DOHH2 (cell line): ENCODE measurements at regions not wholly inside any gene's neighbourhood (a gene's known extent, or its start where the extent isn't known, plus 50 kb on each side); places are given as distances from the start of the nearest gene placed in this dataset.

Experiments used
- H3F3A ChIP-seq: fragments of 200-600 bp; sonication (generic), shearing (Covaris generic); 2 replicates; pipeline ENCODE4 v1.6.0; 2016; ENCODE audit warnings: antibody characterized with exemption, mild to moderate bottlenecking; ENCODE audit not compliant: control insufficient read depth, insufficient read depth
- H3K27ac ChIP-seq: fragments of 200-600 bp; sonication (generic); 2 replicates; pipeline ENCODE4 v1.5.1; 2014; ENCODE audit warnings: low read depth, mild to moderate bottlenecking, low read length, moderate library complexity
- H3K27me3 ChIP-seq: fragments of 200-600 bp; sonication (generic); 2 replicates; pipeline ENCODE4 v1.6.1; 2014; ENCODE audit warnings: mild to moderate bottlenecking, low read length, mixed read lengths; ENCODE audit not compliant: control insufficient read depth
- H3K36me3 ChIP-seq: fragments of 200-600 bp; sonication (generic); 2 replicates; pipeline ENCODE4 v1.6.1; 2014; ENCODE audit warnings: mild to moderate bottlenecking, low read length, moderate library complexity, mixed read lengths; ENCODE audit not compliant: control insufficient read depth
- H3K4me1 ChIP-seq: fragments of 200-600 bp; sonication (generic); 2 replicates; pipeline ENCODE4 v1.6.1; 2014; ENCODE audit warnings: mild to moderate bottlenecking, low read length, mixed read lengths; ENCODE audit not compliant: control insufficient read depth
- H3K4me2 ChIP-seq: fragments of 200-600 bp; sonication (generic); 2 replicates; pipeline ENCODE4 v1.6.0; 2014; ENCODE audit warnings: mild to moderate bottlenecking, low read length, moderate library complexity
- H3K4me3 ChIP-seq: fragments of 200-600 bp; sonication (generic); 2 replicates; pipeline ENCODE4 v1.5.1; 2014; ENCODE audit warnings: mild to moderate bottlenecking, low read length, mixed read lengths
- H3K79me2 ChIP-seq: fragments of 200-600 bp; sonication (generic); 2 replicates; pipeline ENCODE4 v1.6.1; 2014; ENCODE audit warnings: mild to moderate bottlenecking, low read length, mixed read lengths; ENCODE audit not compliant: control insufficient read depth
- H3K9me2 ChIP-seq: fragments of 200-600 bp; sonication (generic); replicated peaks from 2 replicates; pipeline ENCODE4 v1.6.1; 2014; ENCODE audit warnings: mild to moderate bottlenecking, low read length, mixed read lengths; ENCODE audit not compliant: control insufficient read depth
- H3K9me3 ChIP-seq: fragments of 200-600 bp; sonication (generic); 2 replicates; pipeline ENCODE4 v1.6.1; 2014; ENCODE audit warnings: antibody characterized with exemption, low read length, mixed read lengths; ENCODE audit not compliant: control insufficient read depth, insufficient read depth
- H4K20me1 ChIP-seq: fragments of 200-600 bp; sonication (generic); 2 replicates; pipeline ENCODE4 v1.6.0; 2014; ENCODE audit warnings: low read depth, mild to moderate bottlenecking, antibody characterized with exemption, low read length, moderate library complexity; ENCODE audit not compliant: control insufficient read depth, insufficient read depth
- CTCF ChIP-seq: fragments of 200-600 bp; sonication (generic); IDR thresholded peaks from one replicate; pipeline ENCODE4 v1.5.1; 2014; ENCODE audit warnings: antibody characterized with exemption, mild to moderate bottlenecking, low read depth, low read length; ENCODE audit not compliant: poor library complexity, severe bottlenecking
- EZH2phosphoT487 ChIP-seq: fragments of 200-600 bp; sonication (generic); IDR thresholded peaks from 2 replicates; pipeline ENCODE4 v1.6.1; 2017; ENCODE audit warnings: borderline replicate concordance, mild to moderate bottlenecking, antibody characterized with exemption, low read length, moderate library complexity, mixed read lengths

GRCh38 chr7:95675632-95676031, 79.3 kb upstream of the PDK4 start:
- no peaks in the 10 kb centered on the region for H3K9me3 ChIP-seq
- no peak overlapping the region for H3K4me2 ChIP-seq
- no peak for TF ChIP-seq CTCF
- no peak for TF ChIP-seq EZH2phosphoT487

GRCh38 chr7:95675016-95675415, 78.7 kb upstream of the PDK4 start:
- Histone ChIP-seq H3K27ac (no peak overlapping the region), H4K20me1 (no peaks in the 10 kb centered on the region), H3K9me2 (no peaks in the 10 kb centered on the region), H3F3A (no peaks in the 10 kb centered on the region), H3K4me1 (no peaks in the 10 kb centered on the region), H3K79me2 (no peaks in the 10 kb centered on the region), H3K36me3 (no peaks in the 10 kb centered on the region), H3K4me3 (no peak overlapping the region), H3K4me2 (no peak overlapping the region), H3K27me3 (no peaks in the 10 kb centered on the region), H3K9me3 (no peaks in the 10 kb centered on the region)
- TF ChIP-seq CTCF (no peak), EZH2phosphoT487 (no peak)

More at GRCh38 chr7:95675632-95676031, 79.3 kb upstream of the PDK4 start:
- no peaks in the 10 kb centered on the region for H4K20me1 ChIP-seq
- H3K36me3 ChIP-seq = no peaks in the 10 kb centered on the region
- no peaks in the 10 kb centered on the region for H3K9me2 ChIP-seq
- no peaks in the 10 kb centered on the region for H3F3A ChIP-seq
- H3K4me3 ChIP-seq = no peak overlapping the region
- no peaks in the 10 kb centered on the region for H3K27me3 ChIP-seq
- H3K79me2 ChIP-seq = no peaks in the 10 kb centered on the region
- no peak overlapping the region for H3K27ac ChIP-seq
- no peaks in the 10 kb centered on the region for H3K4me1 ChIP-seq

GRCh38 chr7:95674101-95674500, 77.8 kb upstream of the PDK4 start:
- Histone ChIP-seq H3K27ac (no peak overlapping the region), H3K4me2 (no peak overlapping the region), H3F3A (no peaks in the 10 kb centered on the region), H3K27me3 (no peaks in the 10 kb centered on the region), H4K20me1 (no peaks in the 10 kb centered on the region), H3K9me2 (no peaks in the 10 kb centered on the region), H3K9me3 (no peaks in the 10 kb centered on the region), H3K4me3 (no peak overlapping the region), H3K79me2 (no peaks in the 10 kb centered on the region), H3K36me3 (no peaks in the 10 kb centered on the region), H3K4me1 (no peaks in the 10 kb centered on the region)
- TF ChIP-seq CTCF (no peak), EZH2phosphoT487 (no peak)

GRCh38 chr7:95672434-95672833, 76.1 kb upstream of the PDK4 start:
- no peak for TF ChIP-seq EZH2phosphoT487
- TF ChIP-seq CTCF = no peak
- Histone ChIP-seq H3K4me2 (no peak overlapping the region), H3K27ac (no peak overlapping the region), H3K9me2 (no peaks in the 10 kb centered on the region), H4K20me1 (no peaks in the 10 kb centered on the region), H3K9me3 (no peaks in the 10 kb centered on the region), H3K79me2 (no peaks in the 10 kb centered on the region), H3K4me3 (no peak overlapping the region), H3F3A (no peaks in the 10 kb centered on the region), H3K4me1 (no peaks in the 10 kb centered on the region), H3K27me3 (no peaks in the 10 kb centered on the region), H3K36me3 (no peaks in the 10 kb centered on the region)
